ENCODE measurements at regions not wholly inside any gene's neighbourhood (a gene's known extent, or its start where the extent isn't known, plus 50 kb on each side); places are given as distances from the start of the nearest gene placed in this dataset.
A peak's percentile ranks its signal among the peaks of the same experiment; 100 is the strongest.

DNA sequence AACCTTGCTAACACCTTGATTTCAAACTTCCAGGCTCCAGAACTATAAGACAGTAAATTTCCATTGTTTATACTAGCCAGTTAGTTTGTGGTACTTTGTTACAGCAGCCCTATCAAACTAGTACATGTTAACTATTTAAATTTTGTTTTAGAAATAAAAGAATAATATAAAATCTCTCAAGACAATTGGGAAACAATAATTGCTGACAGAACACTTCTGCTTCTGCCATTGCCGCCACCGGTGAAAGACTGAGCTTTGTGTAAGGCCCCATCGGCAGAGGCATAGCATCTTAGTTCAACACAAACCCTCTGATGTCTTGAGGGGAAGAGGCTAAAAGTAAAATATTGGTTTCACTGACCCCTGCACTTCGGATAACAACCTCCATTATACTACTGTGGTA is 1607.1 kb upstream of the SEL1L start:
- DNase-seq (ENCODE audit: low read depth): no peak
- no peak for TF ChIP-seq CTCF (IDR thresholded peaks at IDR 0.05; ENCODE audit: insufficient read depth, low read depth, low read length, missing control alignments)
- H3K4me3 ChIP-seq (ENCODE audit: low read length): no peak overlapping the region

DNA sequence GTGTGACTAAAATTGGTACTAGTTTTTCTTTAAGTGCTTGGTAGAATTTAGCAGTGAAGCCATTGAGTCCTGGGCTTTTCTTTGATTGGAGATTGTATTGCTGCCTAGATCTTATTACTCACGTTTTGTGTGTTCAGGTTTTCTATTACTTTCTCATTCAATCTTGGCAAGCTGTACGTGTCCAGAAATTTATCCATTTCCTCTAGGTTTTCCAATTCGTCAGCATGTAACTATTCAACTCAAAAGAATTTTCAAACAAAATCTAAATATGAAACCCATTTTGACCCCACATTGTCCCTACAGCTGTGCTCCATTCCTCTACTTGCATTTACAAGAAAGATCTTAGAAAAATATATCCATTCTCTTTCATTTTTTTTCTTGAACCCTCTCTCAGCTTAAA is 1613.4 kb upstream of the SEL1L start:
- TF ChIP-seq CTCF (IDR thresholded peaks at IDR 0.05; ENCODE audit: insufficient read depth, low read depth, low read length, missing control alignments): no peak
- H3K4me3 ChIP-seq (ENCODE audit: low read length): no peak overlapping the region
- no peak for DNase-seq (ENCODE audit: low read depth)

DNA sequence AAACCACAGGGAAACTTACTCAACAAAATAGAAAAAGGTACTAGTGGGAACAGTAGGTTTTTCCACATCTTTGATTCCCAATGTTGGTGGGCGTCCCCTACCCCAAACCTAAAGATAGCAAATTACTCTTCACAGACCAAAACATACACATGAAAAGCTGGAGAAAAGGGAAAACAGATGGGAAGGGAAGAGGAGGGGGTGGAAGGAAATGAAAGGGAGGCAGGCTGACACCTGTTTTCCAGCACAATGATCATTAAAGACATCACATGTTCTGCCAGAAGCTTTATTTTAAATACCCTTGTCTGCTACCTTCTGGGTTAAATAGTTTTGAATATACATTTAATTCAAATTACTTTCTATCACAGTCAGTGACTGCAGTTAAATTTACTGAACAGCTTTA is 1617.9 kb upstream of the SEL1L start:
- no peak overlapping the region for H3K4me3 ChIP-seq (ENCODE audit: low read length)
- DNase-seq (ENCODE audit: low read depth): no peak
- TF ChIP-seq CTCF (IDR thresholded peaks at IDR 0.05; ENCODE audit: insufficient read depth, low read depth, low read length, missing control alignments): no peak

DNA sequence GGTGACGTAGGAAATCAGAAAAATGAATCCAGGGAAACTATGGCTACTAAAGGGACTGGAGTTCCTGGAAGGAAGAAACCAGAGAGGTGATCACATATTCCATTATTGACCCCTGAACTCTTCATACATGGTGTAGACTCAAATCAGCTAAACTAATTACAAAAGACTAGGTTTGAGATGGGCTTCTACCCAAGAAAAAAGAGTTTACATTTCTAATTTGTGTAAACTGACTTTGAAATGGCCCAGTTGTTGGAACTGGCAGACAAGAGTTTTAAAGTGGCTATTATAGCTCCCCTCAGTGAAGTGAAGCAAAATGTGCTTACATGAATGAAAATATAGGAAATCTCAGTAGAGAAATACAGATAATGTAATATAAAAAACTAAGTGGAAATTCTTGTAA is 1619.4 kb upstream of the SEL1L start:
- H3K4me3 ChIP-seq (ENCODE audit: low read length): no peak overlapping the region
- DNase-seq (ENCODE audit: low read depth): no peak
- no peak for TF ChIP-seq CTCF (IDR thresholded peaks at IDR 0.05; ENCODE audit: insufficient read depth, low read depth, low read length, missing control alignments)

DNA sequence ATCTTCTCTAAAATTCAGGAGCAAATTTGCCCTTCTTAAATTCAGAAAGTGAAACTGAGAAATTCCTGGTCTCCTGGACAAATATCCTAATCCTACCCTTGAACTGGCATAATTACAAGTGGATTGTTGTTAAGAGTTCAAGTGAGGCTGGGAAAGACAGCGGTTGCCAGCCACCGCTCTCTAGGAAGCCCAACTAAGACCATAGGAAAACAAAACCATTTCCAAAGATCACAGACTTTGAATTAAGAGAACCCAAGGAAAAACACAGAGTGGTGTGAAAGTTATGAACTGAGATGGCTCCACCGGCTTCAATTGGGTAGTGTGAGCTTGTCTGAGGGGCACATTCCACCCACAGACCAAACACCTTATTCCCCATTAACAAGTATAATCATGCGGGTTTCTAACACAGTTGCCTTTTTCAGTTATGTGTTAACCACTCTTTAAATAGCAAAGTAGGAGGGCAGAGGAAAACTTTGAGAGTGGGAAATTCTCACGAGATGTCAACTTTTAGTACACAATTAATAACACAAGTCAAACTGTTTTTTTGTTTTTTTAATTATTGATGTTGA is 1628.8 kb upstream of the SEL1L start:
- no peak for DNase-seq (ENCODE audit: low read depth)
- H3K4me3 ChIP-seq (ENCODE audit: low read length): no peak overlapping the region
- TF ChIP-seq CTCF (IDR thresholded peaks at IDR 0.05; ENCODE audit: insufficient read depth, low read depth, low read length, missing control alignments): no peak

- no peak for TF ChIP-seq CTCF (IDR thresholded peaks at IDR 0.05; ENCODE audit: insufficient read depth, low read depth, low read length, missing control alignments)
- no peak overlapping the region for H3K4me3 ChIP-seq (ENCODE audit: low read length)
- DNase-seq (ENCODE audit: low read depth): peak; percentile 50
Observed at GRCh38 chr14:83163016-83163415, 1629.4 kb upstream of the SEL1L start.

DNA sequence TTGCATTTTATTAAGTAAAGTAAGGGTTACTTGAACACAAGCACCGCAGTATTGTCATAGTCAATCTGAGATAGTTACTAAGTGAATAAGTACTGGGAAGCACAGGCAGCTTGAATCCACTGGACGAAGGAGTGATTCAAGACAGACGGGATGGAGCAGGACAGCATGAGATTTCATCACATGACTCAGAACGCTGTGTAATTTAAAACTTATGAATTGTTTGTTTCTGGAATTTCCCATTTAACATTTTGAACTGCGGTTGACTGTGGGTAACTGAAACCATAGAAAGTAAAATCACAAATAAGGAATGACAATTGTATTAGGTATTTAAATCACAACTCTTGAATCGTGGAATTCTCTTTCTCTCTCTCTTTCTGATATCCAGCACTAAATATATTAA is 1630.4 kb upstream of the SEL1L start:
- no peak overlapping the region for H3K4me3 ChIP-seq (ENCODE audit: low read length)
- peak; percentile 94 for DNase-seq (ENCODE audit: low read depth)
- no peak for TF ChIP-seq CTCF (IDR thresholded peaks at IDR 0.05; ENCODE audit: insufficient read depth, low read depth, low read length, missing control alignments)
